Esophagus squamous epithelium (tissue), 4 donors: ENCODE measurements at regions not wholly inside any gene's neighbourhood (a gene's known extent, or its start where the extent isn't known, plus 50 kb on each side); places are given as distances from the start of the nearest gene placed in this dataset.

Source experiments
- POLR2A ChIP-seq, 4 donors: fragments of 450-650 bp; IDR thresholded peaks; one replicate each; pipeline ENCODE4 v1.6.1; 2017; ENCODE audit warnings: antibody characterized with exemption in 4 of 4, mild to moderate bottlenecking in 4 of 4, moderate library complexity in 3 of 4
- TF ChIP-seq, protein P1 (sequence below), 6 experiments: fragments of 450-650 bp in 4 of 6; fragments of 200-600 bp in 2 of 6; sonication (generic) in 2 of 6; IDR thresholded peaks; one replicate each; pipeline ENCODE4 v1.5.1; 2016 to 2019; ENCODE audit warnings: antibody characterized with exemption in 6 of 6, mild to moderate bottlenecking in 4 of 6, moderate library complexity in 4 of 6

DNA sequence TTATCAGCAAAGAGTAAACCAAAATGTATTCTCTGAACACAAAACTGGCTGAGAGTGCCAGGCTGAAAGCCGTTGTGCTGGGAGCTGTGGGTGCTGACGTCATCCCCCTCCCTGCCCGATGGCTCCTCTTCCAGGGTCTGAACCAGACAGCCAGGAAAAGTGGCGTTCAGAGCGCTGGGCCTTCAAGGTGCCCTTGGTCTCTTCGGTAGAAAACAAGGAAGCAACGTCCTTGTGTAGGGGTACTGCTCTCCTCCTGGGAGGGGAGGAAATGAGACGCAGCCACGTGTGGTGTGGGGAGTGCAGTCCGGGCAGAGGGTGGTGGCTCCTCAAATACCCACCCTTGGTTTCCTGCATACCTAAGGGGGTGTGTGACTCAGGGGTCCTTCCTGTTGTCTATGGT lies 394.7 kb downstream of the SEC14L1 start:
- TF ChIP-seq, protein P1, sequence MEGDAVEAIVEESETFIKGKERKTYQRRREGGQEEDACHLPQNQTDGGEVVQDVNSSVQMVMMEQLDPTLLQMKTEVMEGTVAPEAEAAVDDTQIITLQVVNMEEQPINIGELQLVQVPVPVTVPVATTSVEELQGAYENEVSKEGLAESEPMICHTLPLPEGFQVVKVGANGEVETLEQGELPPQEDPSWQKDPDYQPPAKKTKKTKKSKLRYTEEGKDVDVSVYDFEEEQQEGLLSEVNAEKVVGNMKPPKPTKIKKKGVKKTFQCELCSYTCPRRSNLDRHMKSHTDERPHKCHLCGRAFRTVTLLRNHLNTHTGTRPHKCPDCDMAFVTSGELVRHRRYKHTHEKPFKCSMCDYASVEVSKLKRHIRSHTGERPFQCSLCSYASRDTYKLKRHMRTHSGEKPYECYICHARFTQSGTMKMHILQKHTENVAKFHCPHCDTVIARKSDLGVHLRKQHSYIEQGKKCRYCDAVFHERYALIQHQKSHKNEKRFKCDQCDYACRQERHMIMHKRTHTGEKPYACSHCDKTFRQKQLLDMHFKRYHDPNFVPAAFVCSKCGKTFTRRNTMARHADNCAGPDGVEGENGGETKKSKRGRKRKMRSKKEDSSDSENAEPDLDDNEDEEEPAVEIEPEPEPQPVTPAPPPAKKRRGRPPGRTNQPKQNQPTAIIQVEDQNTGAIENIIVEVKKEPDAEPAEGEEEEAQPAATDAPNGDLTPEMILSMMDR (IDR thresholded peaks at IDR 0.05), result no peak
- TF ChIP-seq POLR2A (IDR thresholded peaks at IDR 0.05), result no peak
